HEK293 (cell line): ENCODE measurements at regions not wholly inside any gene's neighbourhood (a gene's known extent, or its start where the extent isn't known, plus 50 kb on each side); places are given as distances from the start of the nearest gene placed in this dataset.

ENCODE experiments used
- CTCF ChIA-PET: fragments of 350-600 bp; formaldehyde crosslinking; extraction: SDS; loops from one replicate; lab custom pipeline; 2021; ENCODE audit warnings: antibody characterized with exemption; lab: Yijun Ruan, JAX
- POLR2A ChIA-PET: fragments of 300-600 bp; formaldehyde crosslinking; extraction: SDS; loops from one replicate; lab custom pipeline; 2020; ENCODE audit warnings: antibody characterized with exemption, inconsistent platforms; lab: Yijun Ruan, JAX
- H3K27ac ChIP-seq: fragments of 200-500 bp; sonication (Bioruptor generic); 2 replicates; pipeline ENCODE4 v1.5.1; 2014; ENCODE audit warnings: low read depth, low read length, control low read depth, inconsistent platforms; ENCODE audit errors: extremely low read depth
- H3K36me3 ChIP-seq, 2 experiments: fragments of 200-500 bp in 1 of 2; sonication (Bioruptor generic) in 1 of 2; 1 replicate in 1 of 2; 2 replicates in 1 of 2; pipeline ENCODE4 v1.5.1; 2014 to 2017; ENCODE audit warnings: inconsistent platforms in 2 of 2, low read length in 2 of 2; ENCODE audit not compliant: control insufficient read depth in 2 of 2, insufficient read depth in 1 of 2
- H3K4me1 ChIP-seq: fragments of 200-500 bp; sonication (Bioruptor generic); 2 replicates; pipeline ENCODE4 v1.5.1; 2014; ENCODE audit warnings: mild to moderate bottlenecking, low read length, inconsistent platforms; ENCODE audit not compliant: control insufficient read depth, insufficient read depth
- H3K4me3 ChIP-seq: 2 replicates; pipeline ENCODE4 v1.5.1; 2011; ENCODE audit warnings: low read depth, mild to moderate bottlenecking, control low read depth, low read length, moderate library complexity
- H3K9me3 ChIP-seq: fragments of 200-500 bp; sonication (Bioruptor generic); 2 replicates; pipeline ENCODE4 v1.5.1; 2014; ENCODE audit warnings: low read depth, low read length, inconsistent platforms; ENCODE audit not compliant: control insufficient read depth, insufficient read depth
- ATF2 ChIP-seq: fragments of 450-650 bp; formaldehyde crosslinking; IDR thresholded peaks from 2 replicates; pipeline ENCODE4 v1.5.1; 2016; ENCODE audit warnings: missing biosample characterization, missing genetic modification characterization, low read depth
- BCL6B ChIP-seq: fragments of 450-650 bp; formaldehyde crosslinking; IDR thresholded peaks from 2 replicates; pipeline ENCODE4 v1.5.1; 2017; ENCODE audit warnings: missing biosample characterization, missing genetic modification characterization
- EGR2 ChIP-seq: fragments of 450-650 bp; formaldehyde crosslinking; IDR thresholded peaks from 2 replicates; pipeline ENCODE4 v1.5.1; 2016; ENCODE audit warnings: low read depth, missing biosample characterization, missing genetic modification characterization
- FEZF1 ChIP-seq: fragments of 450-650 bp; formaldehyde crosslinking; IDR thresholded peaks from 2 replicates; pipeline ENCODE4 v1.5.1; 2016; ENCODE audit warnings: missing biosample characterization, missing genetic modification characterization
- GLI4 ChIP-seq: fragments of 450-650 bp; formaldehyde crosslinking; IDR thresholded peaks from 2 replicates; pipeline ENCODE4 v1.5.1; 2016; ENCODE audit warnings: missing biosample characterization, missing genetic modification characterization
- GLIS2 ChIP-seq: fragments of 450-650 bp; formaldehyde crosslinking; IDR thresholded peaks from 2 replicates; pipeline ENCODE4 v1.5.1; 2016; ENCODE audit warnings: missing biosample characterization, missing genetic modification characterization
- HIC1 ChIP-seq: fragments of 450-650 bp; formaldehyde crosslinking; IDR thresholded peaks from 2 replicates; pipeline ENCODE4 v1.5.1; 2016; ENCODE audit warnings: missing biosample characterization, missing genetic modification characterization
- KLF8 ChIP-seq: fragments of 450-650 bp; formaldehyde crosslinking; IDR thresholded peaks from 2 replicates; pipeline ENCODE4 v1.5.1; 2016; ENCODE audit warnings: missing biosample characterization, missing genetic modification characterization
- PRDM1 ChIP-seq: fragments of 450-650 bp; formaldehyde crosslinking; IDR thresholded peaks from 2 replicates; pipeline ENCODE4; 2016; ENCODE audit warnings: missing biosample characterization, missing genetic modification characterization
- YY2 ChIP-seq: fragments of 450-650 bp; formaldehyde crosslinking; IDR thresholded peaks from 2 replicates; pipeline ENCODE4 v1.5.1; 2016; ENCODE audit warnings: missing biosample characterization, missing genetic modification characterization
- ZBTB20 ChIP-seq: fragments of 450-650 bp; formaldehyde crosslinking; IDR thresholded peaks from 2 replicates; pipeline ENCODE4 v1.5.1; 2016; ENCODE audit warnings: missing biosample characterization, missing genetic modification characterization
- ZFP69B ChIP-seq: fragments of 450-650 bp; formaldehyde crosslinking; IDR thresholded peaks from 2 replicates; pipeline ENCODE4 v1.5.1; 2016; ENCODE audit warnings: missing biosample characterization, missing genetic modification characterization
- ZNF121 ChIP-seq: fragments of 450-650 bp; formaldehyde crosslinking; IDR thresholded peaks from 2 replicates; pipeline ENCODE4 v1.5.1; 2016; ENCODE audit warnings: missing biosample characterization, missing genetic modification characterization
- ZNF214 ChIP-seq: fragments of 450-650 bp; formaldehyde crosslinking; IDR thresholded peaks from 2 replicates; pipeline ENCODE4 v1.5.1; 2017; ENCODE audit warnings: missing biosample characterization, mild to moderate bottlenecking, missing genetic modification characterization, borderline replicate concordance
- ZNF248 ChIP-seq: fragments of 450-650 bp; formaldehyde crosslinking; IDR thresholded peaks from 2 replicates; pipeline ENCODE4 v1.5.1; 2017; ENCODE audit warnings: missing biosample characterization, missing genetic modification characterization
- ZNF324 ChIP-seq: fragments of 450-650 bp; formaldehyde crosslinking; IDR thresholded peaks from 2 replicates; pipeline ENCODE4 v1.5.1; 2016; ENCODE audit warnings: missing biosample characterization, missing genetic modification characterization
- ZNF335 ChIP-seq: fragments of 450-650 bp; formaldehyde crosslinking; conservative IDR thresholded peaks from 2 replicates; pipeline ENCODE4 v1.5.1; 2016; ENCODE audit warnings: missing biosample characterization, missing genetic modification characterization
- ZNF354C ChIP-seq: fragments of 450-650 bp; formaldehyde crosslinking; IDR thresholded peaks from 2 replicates; pipeline ENCODE4 v1.5.1; 2016; ENCODE audit warnings: missing biosample characterization, missing genetic modification characterization, low read depth, borderline replicate concordance
- ZNF394 ChIP-seq: fragments of 450-650 bp; formaldehyde crosslinking; IDR thresholded peaks from 2 replicates; pipeline ENCODE4 v1.5.1; 2016; ENCODE audit warnings: missing biosample characterization, missing genetic modification characterization, mild to moderate bottlenecking, moderate library complexity, borderline replicate concordance
- ZNF416 ChIP-seq: fragments of 450-650 bp; formaldehyde crosslinking; IDR thresholded peaks from 2 replicates; pipeline ENCODE4 v1.5.1; 2016; ENCODE audit warnings: missing biosample characterization, missing genetic modification characterization
- ZNF423 ChIP-seq: fragments of 450-650 bp; formaldehyde crosslinking; IDR thresholded peaks from 2 replicates; pipeline ENCODE4 v1.5.1; 2016; ENCODE audit warnings: missing biosample characterization, missing genetic modification characterization
- ZNF426 ChIP-seq: fragments of 450-650 bp; formaldehyde crosslinking; IDR thresholded peaks from 2 replicates; pipeline ENCODE4 v1.5.1; 2017; ENCODE audit warnings: missing biosample characterization, missing genetic modification characterization, mild to moderate bottlenecking, inconsistent platforms, moderate library complexity
- ZNF48 ChIP-seq: fragments of 450-650 bp; formaldehyde crosslinking; IDR thresholded peaks from 2 replicates; pipeline ENCODE4 v1.5.1; 2016; ENCODE audit warnings: missing biosample characterization, missing genetic modification characterization
- ZNF501 ChIP-seq: fragments of 450-650 bp; formaldehyde crosslinking; IDR thresholded peaks from 2 replicates; pipeline ENCODE4 v1.5.1; 2016; ENCODE audit warnings: missing biosample characterization, missing genetic modification characterization
- ZNF513 ChIP-seq: fragments of 450-650 bp; IDR thresholded peaks from 2 replicates; pipeline ENCODE4 v1.5.1; 2018; ENCODE audit warnings: missing biosample characterization, missing genetic modification characterization
- ZNF555 ChIP-seq: fragments of 450-650 bp; formaldehyde crosslinking; conservative IDR thresholded peaks from 2 replicates; pipeline ENCODE4 v1.5.1; 2017; ENCODE audit warnings: missing biosample characterization, mild to moderate bottlenecking, missing genetic modification characterization, inconsistent platforms
- ZNF560 ChIP-seq: fragments of 450-650 bp; formaldehyde crosslinking; IDR thresholded peaks from 2 replicates; pipeline ENCODE4 v1.5.1; 2017; ENCODE audit warnings: missing biosample characterization, missing genetic modification characterization, borderline replicate concordance
- ZNF629 ChIP-seq: fragments of 450-650 bp; formaldehyde crosslinking; IDR thresholded peaks from 2 replicates; pipeline ENCODE4 v1.5.1; 2017; ENCODE audit warnings: missing biosample characterization, missing genetic modification characterization
- ZNF701 ChIP-seq: fragments of 450-650 bp; formaldehyde crosslinking; IDR thresholded peaks from 2 replicates; pipeline ENCODE4 v1.5.1; 2016; ENCODE audit warnings: missing biosample characterization, missing genetic modification characterization
- ZNF785 ChIP-seq: fragments of 450-650 bp; formaldehyde crosslinking; IDR thresholded peaks from 2 replicates; pipeline ENCODE4 v1.5.1; 2016; ENCODE audit warnings: missing biosample characterization, missing genetic modification characterization
- ZSCAN16 ChIP-seq: fragments of 450-650 bp; formaldehyde crosslinking; IDR thresholded peaks from 2 replicates; pipeline ENCODE4 v1.5.1; 2016; ENCODE audit warnings: missing biosample characterization, missing genetic modification characterization

GRCh38 chr12:70070494-70071007 lies 172.7 kb upstream of the CNOT2 start (continued):
- TF ChIP-seq EGR2 (tag by site-specific recombination) (no peak), HIC1 (tag by site-specific recombination) (peak; percentile 56; the same call in 1 of the 2 replicates), ZNF335 (tag by site-specific recombination) (no peak), ZNF48 (tag by site-specific recombination) (no peak), GLIS2 (tag by site-specific recombination) (no peak), ZNF121 (tag by site-specific recombination) (no peak), ZFP69B (tag by site-specific recombination) (no peak), GLI4 (no peak), FEZF1 (tag by site-specific recombination) (peak; percentile 99), ZNF416 (no peak), BCL6B (tag by site-specific recombination) (0 out of 2 replicates have a peak, but pooled peaks have one; percentile 17), ZNF423 (tag by site-specific recombination) (peak; percentile 59; the same call in 1 of the 2 replicates), YY2 (no peak), ATF2 (tag by site-specific recombination) (peak; percentile 14; the same call in 1 of the 2 replicates), ZNF701 (tag by site-specific recombination) (no peak), ZNF324 (no peak), ZNF629 (tag by site-specific recombination) (no peak; the same call in 1 of the 2 replicates), ZNF214 (tag by site-specific recombination) (no peak)

- POLR2A ChIA-PET = no interaction called here
- H3K36me3 ChIP-seq = no peaks in the 10 kb centered on the region
- no peaks in the 10 kb centered on the region for H3K9me3 ChIP-seq
- no peak overlapping the region for H3K4me3 ChIP-seq
- no peak for TF ChIP-seq KLF8 (tag by site-specific recombination)
- peak; percentile 46; the same call in 1 of the 2 replicates for TF ChIP-seq FEZF1 (tag by site-specific recombination)
- TF ChIP-seq ZNF354C = no peak
- TF ChIP-seq ZNF426 (tag by site-specific recombination) = no peak
- peaks cover 10% of the 10 kb centered on the region; the same call in 1 of the 2 replicates for H3K4me1 ChIP-seq
- CTCF ChIA-PET = no interaction called here
- H3K27ac ChIP-seq = no peak overlapping the region
Measured at GRCh38 chr12:70074510-70074909, 168.7 kb upstream of the CNOT2 start.

- H3K4me1 ChIP-seq = 0 out of 2 replicates have a peak, but pooled peaks cover under 1% of the 10 kb centered on the region
- H3K27ac ChIP-seq = no peak overlapping the region
- H3K4me3 ChIP-seq = no peak overlapping the region
- H3K9me3 ChIP-seq = no peaks in the 10 kb centered on the region
- ChIA-PET POLR2A (no interaction called here), CTCF (no interaction called here)
- H3K36me3 ChIP-seq = no peaks in the 10 kb centered on the region
- TF ChIP-seq ZNF501 (no peak), PRDM1 (no peak), ZSCAN16 (tag by site-specific recombination) (no peak), ZBTB20 (tag by site-specific recombination) (no peak), ZNF248 (no peak), ZNF394 (tag by site-specific recombination) (no peak), ZNF629 (tag by site-specific recombination) (no peak), ZNF785 (tag by site-specific recombination) (no peak), ZNF560 (tag by site-specific recombination) (no peak), ZNF555 (no peak), ZNF513 (tag by site-specific recombination) (no peak)
Measured at GRCh38 chr12:70077441-70077840, 165.8 kb upstream of the CNOT2 start.
